HL-60/S4 (cell line): ENCODE measurements at regions not wholly inside any gene's neighbourhood (a gene's known extent, or its start where the extent isn't known, plus 50 kb on each side); places are given as distances from the start of the nearest gene placed in this dataset.

Experiments
- in situ Hi-C: fragments of 300-500 bp; cut with MboI; formaldehyde crosslinking; loops from 2 replicates; pipeline ENCODE4 v1.14.3; 2022; ENCODE audit warnings: low sequenced_read_pairs

DNA sequence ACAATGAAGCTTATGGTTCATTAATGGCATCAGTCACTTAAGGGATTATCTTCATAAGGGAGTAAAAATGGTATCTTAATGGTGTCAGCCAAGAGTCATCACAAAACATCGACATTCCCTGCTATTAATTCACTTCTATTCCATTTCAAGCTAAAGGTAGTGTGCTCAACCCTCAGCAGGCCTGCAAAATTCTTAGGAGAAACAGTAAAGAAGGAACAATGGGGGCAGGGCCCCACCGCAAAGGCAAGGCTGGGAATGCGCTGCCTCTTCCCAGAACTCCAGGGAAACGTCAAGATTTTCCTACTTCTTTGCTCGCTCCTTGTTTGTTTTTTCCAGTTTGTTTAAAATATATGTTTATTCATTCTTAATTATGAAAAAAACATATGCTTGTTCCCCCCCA, 187.3 kb upstream of the TSC22D2 start:
- in situ Hi-C loops = loop anchor here (10.0 kb wide), 1 partner anchor 274 kb away; no protein-coding TSS in a partner anchor

DNA sequence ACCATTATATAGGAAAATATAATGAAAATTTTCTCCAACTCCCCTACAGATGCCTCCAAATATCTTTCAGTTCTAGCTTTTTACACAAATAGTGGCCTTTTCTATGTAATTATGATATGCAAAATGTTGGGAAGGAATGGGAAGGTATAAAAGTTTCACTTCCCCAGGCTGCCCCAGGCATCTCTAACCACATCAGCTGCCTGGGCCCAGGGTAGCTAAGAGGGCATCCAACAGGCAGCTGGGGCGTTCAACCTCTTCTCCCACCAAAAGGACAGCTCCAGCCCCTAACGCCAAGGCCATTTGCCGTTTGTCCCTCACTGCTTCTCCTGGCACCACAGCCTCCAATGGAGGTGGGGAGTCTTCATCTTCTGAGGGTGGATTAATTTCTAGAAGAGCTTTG, 188.1 kb upstream of the TSC22D2 start:
- in situ Hi-C loops = loop anchor here (10.0 kb wide), 1 partner anchor 275 kb away; no protein-coding TSS in a partner anchor

DNA sequence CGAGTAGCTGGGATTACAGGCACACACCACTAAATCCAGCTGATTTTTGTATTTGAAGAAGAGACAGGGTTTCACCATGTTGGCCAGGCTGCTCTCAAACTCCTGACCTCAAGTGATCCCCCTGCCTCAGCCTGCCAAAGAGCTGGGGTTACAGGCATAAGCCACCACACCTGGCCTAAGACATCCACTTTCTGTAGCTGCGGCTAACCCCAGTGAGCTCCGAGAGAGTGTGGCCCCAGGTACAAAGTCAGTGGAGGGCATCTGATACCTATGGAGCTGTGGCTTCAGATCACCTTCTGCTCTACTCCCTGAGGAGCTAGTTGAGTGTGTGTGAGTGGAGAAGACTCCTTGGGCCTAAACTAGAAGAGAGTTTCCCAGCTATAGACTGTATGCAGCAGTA, 189.3 kb upstream of the TSC22D2 start:
- in situ Hi-C loops = no loop called here

DNA sequence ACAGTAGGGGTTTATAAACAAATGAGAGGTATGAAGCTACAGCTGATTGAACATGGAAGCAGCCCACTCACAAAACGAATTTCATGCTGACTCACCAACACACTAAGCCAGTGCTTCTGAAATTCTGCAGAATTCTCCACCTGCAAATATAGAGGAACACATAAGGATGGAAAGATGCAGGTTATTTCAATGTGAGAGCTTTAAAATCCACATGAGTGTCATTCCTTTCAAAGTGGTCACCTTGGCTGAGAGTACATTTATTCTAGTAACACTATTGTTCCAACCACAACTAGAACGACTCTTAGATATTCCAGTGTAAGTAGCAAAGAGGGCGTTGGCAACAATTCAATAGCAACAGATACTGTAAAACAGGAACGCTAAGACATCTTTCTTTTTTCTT, 189.9 kb upstream of the TSC22D2 start:
- in situ Hi-C loops = no loop called here

DNA sequence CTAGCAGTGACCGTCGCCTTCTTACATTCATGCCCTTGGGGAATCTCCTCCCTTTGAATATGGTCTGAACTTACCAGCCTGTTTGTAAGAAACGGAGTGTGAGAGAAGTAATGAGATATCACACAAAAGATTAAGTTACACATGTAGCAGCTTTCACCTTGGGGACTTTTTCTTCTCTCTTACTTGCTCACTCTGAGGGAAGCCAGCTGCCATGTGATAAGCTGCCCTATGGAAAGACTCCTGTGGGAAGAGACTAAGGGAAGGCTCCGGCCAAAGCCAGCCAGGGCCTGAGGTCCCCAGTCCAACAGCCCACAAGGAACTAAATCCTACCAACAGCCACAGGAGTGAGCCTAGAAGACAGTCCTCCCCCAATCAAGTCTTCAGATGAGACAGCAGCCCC, 190.4 kb upstream of the TSC22D2 start:
- in situ Hi-C loops = no loop called here

DNA sequence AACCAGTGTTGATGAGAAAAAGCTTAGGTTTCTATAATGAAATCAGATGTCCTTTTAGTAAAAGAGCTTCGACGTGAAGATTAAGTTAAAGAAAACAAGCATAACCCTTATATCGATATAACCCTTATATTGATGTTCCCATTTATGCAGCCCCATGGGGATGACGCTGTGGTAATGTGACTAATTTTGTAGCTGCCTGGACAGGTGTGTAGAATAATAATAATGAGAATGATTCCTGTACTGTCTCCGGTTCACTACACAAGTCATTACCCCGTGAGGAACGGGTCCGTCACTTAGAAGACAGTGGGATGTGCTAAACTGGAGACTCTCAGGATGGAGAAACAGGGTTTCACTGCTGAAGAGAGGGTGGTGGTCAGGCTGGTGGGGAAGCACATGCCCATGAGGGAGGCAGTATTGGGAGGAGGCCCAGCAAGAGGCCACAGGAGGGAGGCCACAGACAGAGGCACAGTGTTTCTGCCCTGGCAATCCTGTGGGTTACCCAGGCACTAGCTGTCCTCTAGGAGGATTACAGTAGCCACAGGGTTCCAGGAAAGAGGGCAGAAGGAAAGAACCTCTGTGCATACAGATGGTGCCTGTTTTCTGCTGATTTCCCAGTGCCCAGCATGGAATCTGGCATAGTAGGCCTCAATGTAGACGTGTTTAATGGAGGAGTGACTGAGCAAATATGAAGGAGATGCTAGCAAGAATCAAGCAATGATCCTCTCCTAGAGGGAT, 191.1 kb upstream of the TSC22D2 start:
- in situ Hi-C loops = no loop called here

DNA sequence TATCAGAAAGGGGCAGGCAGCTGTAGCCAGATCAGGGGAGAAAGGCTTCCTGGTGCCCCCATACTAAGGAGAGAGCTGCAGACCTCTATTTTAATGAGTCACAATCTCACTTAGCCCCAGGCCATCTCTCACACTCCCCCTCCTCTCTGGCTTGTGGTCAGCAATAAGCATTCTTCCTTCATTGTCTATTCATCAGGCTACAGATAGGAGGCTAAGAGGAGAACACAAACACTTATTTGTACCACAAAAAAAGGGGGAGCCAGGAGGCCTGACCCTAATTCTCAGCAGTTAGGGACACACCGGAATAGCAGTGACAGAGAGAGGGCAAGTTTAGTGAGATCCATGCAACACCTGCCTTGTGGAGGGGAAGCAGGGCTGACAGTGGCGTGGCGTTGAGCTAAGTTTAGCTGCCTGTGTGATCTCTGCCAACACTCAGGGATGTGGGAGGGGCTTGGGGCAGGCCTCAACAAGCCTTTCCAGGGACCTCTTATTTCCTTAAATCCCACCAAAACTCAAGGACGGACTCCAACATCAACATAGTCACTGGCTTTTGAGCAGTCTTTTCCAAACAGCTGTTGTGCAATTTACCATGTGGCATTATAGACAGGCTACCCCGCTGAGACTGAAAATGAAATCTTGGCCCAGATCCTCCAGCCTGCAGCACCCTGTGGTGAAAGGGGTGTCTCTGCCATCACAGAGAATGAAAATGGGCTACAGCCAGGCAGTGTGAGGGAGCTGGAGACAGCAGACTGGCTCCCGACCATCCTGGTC, 191.9 kb upstream of the TSC22D2 start:
- in situ Hi-C loops = no loop called here

DNA sequence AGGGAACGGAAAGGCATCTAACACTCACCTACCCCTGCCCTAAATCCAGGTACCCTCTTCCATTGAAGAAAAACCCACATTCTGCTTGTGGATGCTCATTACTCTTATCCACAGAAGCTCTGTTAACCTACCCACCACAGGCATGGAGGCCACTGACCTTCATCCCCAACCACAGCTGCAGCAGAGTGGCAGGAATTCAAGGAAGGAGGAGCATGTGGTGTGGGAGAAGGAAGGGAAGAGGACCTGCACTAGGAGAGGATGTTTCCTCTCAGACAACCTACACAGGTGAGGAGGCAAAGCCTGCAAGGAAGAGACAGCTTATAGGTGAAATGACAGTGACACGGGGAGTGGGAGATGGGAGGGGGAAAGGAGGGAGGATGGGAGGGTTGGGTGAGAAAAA, 192.5 kb upstream of the TSC22D2 start:
- in situ Hi-C loops = no loop called here

DNA sequence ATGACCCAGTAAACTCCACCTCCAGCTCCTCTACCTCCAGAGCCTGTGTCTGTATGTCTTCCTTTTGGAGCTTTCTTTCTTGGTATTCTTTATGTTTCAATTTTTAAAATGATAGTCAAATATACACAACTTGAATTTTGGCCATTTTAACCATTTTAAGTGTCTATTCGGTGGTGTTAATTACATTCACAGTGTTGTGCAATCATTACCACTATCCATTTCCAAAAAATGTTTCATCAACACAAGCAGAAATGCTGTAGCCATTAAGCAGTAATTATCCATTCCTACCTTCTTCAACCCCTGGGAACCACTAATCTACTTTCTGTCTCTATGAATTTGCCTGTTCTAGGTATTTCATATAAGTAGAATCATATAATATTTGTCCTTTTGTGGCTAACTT, 194.5 kb upstream of the TSC22D2 start:
- in situ Hi-C loops = no loop called here

DNA sequence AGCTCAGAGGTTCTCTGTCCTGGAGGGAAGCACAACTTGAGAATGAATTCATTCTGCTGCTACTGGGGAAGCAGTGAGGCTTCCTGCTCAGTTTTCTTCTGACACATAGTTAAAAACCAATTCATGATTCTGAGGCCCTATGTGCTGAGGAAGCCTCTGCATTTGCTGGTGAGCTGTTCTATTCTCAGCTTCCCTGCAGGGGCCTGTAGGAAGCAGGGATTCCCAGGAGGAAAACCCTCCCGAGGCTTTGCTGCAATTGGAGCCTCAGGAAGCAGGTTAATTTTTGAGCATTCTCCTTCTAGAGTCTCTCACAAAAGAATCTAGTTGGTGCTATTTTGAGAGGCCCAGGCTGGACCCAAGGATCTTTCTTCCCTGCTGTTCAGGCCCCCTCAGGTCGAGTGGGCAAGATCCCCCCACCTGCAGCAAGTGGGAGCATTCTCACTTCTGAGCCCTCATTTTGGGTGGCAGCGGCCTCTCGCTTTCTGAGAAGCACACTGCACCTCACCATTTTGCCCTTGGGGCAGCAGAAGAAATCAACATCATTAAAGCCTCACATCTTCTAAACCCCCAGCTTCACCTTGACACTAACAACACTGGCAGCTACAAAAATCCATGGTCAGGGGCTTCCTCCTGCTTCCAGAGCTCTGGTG, 197.5 kb upstream of the TSC22D2 start:
- in situ Hi-C loops = no loop called here

DNA sequence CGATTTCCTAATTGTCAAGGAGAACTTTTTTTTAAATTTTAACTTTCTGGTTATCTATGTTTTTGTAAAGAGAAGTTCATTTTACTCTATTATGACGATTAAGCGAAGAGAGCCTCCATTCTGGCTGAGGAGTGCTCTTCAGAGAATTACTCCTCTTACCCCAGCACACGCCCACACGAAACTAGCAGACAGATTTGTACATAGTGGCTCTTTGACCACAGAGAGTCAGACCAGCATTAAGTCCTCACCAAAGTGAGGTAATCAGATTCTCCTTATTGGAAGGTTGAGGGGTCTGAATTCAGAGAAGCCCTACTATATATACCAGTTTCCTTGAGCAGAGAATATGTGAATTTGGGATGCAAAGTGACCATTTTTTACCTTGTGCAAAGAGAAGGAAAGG, 204.8 kb upstream of the TSC22D2 start:
- in situ Hi-C loops = no loop called here

DNA sequence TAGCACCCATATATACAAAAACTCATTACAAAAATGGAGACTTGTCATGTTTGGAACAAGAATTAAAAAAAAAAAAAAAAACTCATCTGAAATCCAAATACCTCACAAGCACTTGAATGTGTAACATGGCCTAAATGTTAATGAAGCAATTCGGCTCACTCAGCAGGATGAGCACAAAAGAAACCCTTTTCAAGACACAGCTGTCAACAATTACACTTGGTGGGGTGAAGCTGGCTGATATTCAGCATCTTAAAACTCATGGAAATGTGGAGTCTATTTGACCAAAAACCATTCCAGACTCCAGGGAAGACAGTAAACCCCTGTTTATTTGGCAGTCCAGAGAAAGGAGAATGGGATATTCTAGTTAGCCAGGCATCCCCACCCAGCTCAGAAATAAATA, 205.4 kb upstream of the TSC22D2 start:
- in situ Hi-C loops = no loop called here

DNA sequence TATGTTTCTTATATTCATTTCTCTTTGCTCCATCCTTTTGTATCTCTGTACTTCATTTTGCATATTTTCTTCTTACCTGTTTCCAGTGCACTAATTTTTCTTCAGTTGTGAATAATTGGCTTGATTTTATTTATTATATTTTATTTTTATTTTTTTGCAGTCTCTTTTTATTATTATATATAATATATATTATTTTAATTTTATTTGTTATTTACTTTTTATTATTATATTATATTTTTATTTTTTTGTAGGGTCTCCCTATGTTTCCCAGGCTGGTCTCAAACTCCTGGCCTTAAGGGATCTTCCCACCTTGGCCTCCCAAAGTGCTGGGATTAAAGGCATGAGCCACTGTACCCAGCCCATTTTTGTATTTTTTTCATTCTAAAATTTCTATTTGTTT, 213.1 kb upstream of the TSC22D2 start:
- in situ Hi-C loops = no loop called here

DNA sequence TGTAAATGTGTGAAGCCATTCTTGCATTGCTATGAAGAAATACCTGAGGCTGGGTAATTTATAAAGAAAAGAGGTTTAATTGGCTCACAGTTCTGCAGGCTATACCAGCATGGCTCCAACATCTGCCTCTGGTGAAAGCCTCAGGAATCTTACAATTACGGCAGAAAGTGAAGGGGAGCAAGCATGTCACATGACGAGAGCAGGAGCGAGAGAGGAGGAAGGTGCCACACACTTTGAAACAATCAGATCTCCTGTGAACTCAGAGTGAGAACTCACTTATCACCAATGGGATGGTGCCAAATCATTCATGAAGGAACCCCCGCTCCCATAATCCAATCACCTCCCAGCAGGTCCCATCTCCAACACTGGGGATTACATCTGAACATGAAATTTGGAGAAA, 213.6 kb upstream of the TSC22D2 start:
- in situ Hi-C loops = no loop called here

DNA sequence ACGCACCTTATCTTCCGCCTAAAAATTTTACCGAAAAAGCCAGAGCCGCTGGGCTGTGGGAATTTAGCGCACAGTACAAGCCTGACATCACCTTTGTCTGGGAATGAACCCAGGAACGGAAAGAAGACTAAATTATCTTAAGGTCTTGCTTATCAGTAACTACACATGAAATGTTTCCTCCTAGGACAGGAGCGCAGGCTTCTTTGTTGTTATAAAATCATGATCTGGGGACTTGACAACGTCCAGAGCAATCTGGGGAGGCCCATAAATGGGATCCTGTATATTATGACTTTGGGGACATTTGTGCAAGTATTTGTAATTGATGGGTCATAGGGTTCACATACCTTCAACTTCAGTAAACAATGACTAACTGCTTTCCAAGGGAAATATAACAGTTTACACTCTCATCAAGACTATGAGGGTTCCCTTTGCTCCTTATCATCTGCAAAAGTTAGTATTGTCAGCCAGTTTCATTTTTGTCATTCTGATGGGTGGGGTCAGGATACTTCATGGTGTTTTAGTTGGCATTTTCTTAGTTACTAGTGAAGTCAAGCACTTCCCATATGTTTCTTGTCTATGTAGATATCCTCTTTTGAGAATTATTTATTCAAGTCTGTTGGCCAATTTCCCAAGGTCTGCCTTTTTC, 213.9 kb upstream of the PFN2 start:
- in situ Hi-C loops = no loop called here

DNA sequence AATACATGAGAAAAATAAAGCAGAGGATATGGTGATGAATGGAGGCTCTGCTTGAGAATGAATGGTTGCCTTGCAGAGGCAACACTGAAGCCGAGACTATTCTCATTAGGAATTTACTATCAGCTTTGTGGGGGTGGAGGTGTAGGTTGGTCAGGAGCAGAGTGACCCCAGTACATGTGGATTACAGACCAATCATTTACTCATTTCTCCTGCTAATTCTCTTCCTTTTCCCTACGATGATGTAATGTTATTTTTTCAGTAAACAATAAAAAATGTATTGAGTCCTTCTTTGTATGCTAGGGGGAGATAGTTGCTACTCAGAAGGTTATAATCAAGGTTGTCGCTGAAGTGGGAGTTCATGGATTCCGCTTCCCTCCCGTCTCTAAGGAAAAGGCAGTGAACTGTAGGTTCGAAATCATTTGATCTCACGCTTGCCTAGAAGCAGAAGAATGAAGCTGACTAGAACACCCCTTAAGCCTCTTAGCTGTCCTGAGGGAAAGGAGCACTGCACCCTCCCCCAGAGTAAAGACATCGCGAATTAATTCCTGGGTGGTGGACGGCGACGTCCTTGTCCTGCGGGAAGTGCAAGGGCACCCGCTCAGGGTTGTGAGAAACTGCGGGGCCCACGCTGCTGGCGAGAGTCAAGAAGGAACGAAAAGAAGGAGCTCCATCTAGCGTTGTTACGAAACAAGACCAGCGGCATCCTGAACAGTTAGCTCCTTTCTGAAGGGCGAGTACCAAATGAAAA, 213.2 kb upstream of the PFN2 start:
- in situ Hi-C loops = no loop called here

DNA sequence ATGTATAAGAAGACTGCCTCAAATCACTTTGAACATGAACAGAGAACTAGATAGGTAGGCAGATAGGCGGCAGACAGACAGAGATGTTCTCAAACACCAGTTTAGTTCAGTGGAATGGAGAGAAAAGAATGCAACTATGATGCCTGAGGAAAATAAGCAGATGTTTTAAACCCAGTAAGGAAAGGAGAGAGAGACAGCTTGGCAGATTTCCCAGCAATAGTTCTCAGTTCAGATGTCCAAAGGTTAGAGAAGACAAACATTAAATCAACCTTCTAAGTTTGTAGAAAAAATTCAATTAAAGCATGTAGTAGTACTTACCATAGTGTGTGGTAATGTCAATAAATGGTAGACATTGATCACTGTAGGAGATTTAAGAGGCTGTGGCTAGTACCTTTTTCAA, 209.6 kb upstream of the PFN2 start:
- in situ Hi-C loops = no loop called here

DNA sequence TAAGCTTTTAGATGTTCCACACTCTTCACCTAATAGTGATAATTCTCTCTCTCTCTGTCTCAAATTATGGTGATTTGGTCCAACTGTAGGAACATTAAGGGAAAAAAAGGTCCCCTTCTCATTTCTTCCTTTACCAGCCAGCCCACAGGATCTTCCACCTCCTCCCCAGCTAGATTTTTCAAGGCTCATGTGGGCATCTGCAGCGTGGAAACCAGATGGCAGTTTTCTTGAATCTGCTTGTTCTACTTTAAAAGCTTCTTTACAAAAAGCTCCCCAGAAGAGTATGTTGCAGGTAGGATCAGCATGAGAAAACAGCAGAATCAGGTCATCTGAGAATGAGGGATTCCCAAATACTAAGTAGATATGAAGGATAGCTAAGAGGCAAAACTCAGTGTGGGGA, 208.6 kb upstream of the PFN2 start:
- in situ Hi-C loops = no loop called here

DNA sequence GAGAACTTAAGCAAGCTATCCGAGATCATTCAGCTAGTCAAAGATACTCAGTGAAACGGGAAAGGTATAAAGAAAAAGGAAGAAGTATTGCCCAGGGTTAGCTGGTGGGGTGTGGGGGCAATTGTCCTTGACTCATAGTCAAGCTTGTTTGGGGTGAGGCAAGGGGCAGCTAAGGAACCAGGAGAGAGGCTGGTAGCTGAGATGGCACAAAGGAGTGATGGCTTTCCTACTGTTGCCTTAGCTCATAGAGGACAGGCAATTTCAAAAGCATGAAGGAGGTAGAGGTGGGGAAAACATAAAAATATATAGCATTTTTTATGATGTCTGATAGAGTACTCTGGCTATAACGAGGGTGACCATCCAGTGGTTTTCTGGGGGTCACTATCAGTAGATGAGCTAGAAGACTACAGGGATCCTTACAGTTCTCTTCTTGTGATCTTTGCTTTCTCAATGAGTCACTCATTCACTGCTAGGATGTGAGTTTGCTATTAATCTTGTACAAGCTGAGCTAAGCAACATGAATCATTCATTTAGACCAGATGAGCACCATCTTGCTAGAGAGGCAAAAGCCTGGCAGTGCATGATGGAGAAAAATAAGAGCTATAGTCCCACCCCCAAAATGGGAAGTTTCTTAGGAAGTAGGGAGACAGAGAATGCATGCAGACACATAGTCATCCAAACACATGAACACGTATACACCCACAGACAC, 207.1 kb upstream of the PFN2 start:
- in situ Hi-C loops = no loop called here

DNA sequence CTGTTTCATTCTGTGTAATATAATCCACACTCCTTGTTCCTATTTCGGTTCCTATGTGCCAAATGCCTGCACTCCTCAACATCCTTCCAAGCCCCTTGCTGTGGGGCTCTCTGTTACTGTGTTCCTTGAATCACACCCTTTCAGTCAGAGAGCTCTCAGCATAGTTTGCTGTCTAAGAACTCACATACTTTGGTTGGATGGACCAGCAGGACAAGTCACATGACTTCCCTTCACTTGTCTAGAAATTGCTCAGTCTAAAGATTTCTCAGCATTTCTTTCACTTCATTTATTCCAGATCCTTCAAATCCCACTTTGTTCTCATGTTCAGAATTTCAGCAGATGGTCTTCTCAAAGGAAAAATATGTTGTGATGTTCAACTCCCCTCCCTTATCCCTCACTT, 203.5 kb upstream of the PFN2 start:
- in situ Hi-C loops = no loop called here
